Lower lobe of right lung (tissue), 2 donors: ENCODE measurements at regions not wholly inside any gene's neighbourhood (a gene's known extent, or its start where the extent isn't known, plus 50 kb on each side); places are given as distances from the start of the nearest gene placed in this dataset.

Experiments
- ATAC-seq, 2 donors: fragments of 200-7000 bp; cut with Tn5 transposase; one replicate each; pipeline ENCODE4 v1.9.1; 2020 to 2022; ENCODE audit warnings: mild to moderate bottlenecking in 2 of 2, moderate library complexity in 2 of 2
- DNase-seq: peaks from one replicate; pipeline ENCODE4 v3.0.0-alpha.2; 2020
- H3K27ac ChIP-seq: fragments of 200-600 bp; one replicate; pipeline ENCODE4 v1.8.0; 2022
- H3K27me3 ChIP-seq: fragments of 200-600 bp; one replicate; pipeline ENCODE4 v1.8.0; 2022; ENCODE audit warnings: low read depth
- H3K36me3 ChIP-seq: fragments of 200-600 bp; one replicate; pipeline ENCODE4 v1.8.0; 2022; ENCODE audit warnings: mild to moderate bottlenecking
- H3K4me1 ChIP-seq: fragments of 200-600 bp; one replicate; pipeline ENCODE4 v1.8.0; 2022
- H3K4me3 ChIP-seq: fragments of 200-600 bp; one replicate; pipeline ENCODE4 v1.8.0; 2022; ENCODE audit warnings: mild to moderate bottlenecking
- H3K9me3 ChIP-seq: fragments of 200-600 bp; one replicate; pipeline ENCODE4 v1.8.0; 2022
- CTCF ChIP-seq: fragments of 200-600 bp; IDR thresholded peaks from one replicate; pipeline ENCODE4 v1.8.0; 2022; ENCODE audit warnings: antibody characterized with exemption, mild to moderate bottlenecking
- intact Hi-C: fragments of 100-400 bp; cut with DNase I; formaldehyde crosslinking; loops from one replicate; pipeline ENCODE4 v1.11.0; 2022
- donor health status: DM: no; HTN: yes; CAD: no; lungs with severe emphysema.

GRCh38 chr21:35337573-35337972 lies 288.5 kb upstream of the RUNX1 start:
- TF ChIP-seq CTCF: no peak
- Histone ChIP-seq H3K4me3 (no peak overlapping the region), H3K4me1 (peaks cover 5% of the 10 kb centered on the region), H3K27me3 (no peaks in the 10 kb centered on the region), H3K9me3 (peaks cover 5% of the 10 kb centered on the region), H3K27ac (no peak overlapping the region), H3K36me3 (no peaks in the 10 kb centered on the region)
- intact Hi-C loops: no loop called here
- no peak for DNase-seq
- no peak for ATAC-seq

- no peak overlapping the region for H3K4me3 ChIP-seq
- intact Hi-C loops: no loop called here
- H3K27ac ChIP-seq: no peak overlapping the region
- peaks cover 5% of the 10 kb centered on the region for H3K9me3 ChIP-seq
- H3K36me3 ChIP-seq: no peaks in the 10 kb centered on the region
- TF ChIP-seq CTCF: no peak
- peaks cover 5% of the 10 kb centered on the region for H3K4me1 ChIP-seq
- no peak for DNase-seq
- no peak for ATAC-seq
- H3K27me3 ChIP-seq: no peaks in the 10 kb centered on the region
Measured at GRCh38 chr21:35336534-35336933, 287.4 kb upstream of the RUNX1 start.

- intact Hi-C loops: no loop called here
- H3K27me3 ChIP-seq: no peaks in the 10 kb centered on the region
- H3K4me1 ChIP-seq: peaks cover 5% of the 10 kb centered on the region
- H3K9me3 ChIP-seq: peaks cover 5% of the 10 kb centered on the region
- ATAC-seq (no peak), DNase-seq (no peak)
- H3K27ac ChIP-seq: no peak overlapping the region
- no peak for TF ChIP-seq CTCF
- H3K36me3 ChIP-seq: no peaks in the 10 kb centered on the region
- H3K4me3 ChIP-seq: no peak overlapping the region
Measured at GRCh38 chr21:35335951-35336446, 286.9 kb upstream of the RUNX1 start.

GRCh38 chr21:35333831-35334618 lies 284.9 kb upstream of the RUNX1 start:
- Histone ChIP-seq H3K27me3 (no peaks in the 10 kb centered on the region), H3K36me3 (no peaks in the 10 kb centered on the region), H3K4me1 (peaks cover 5% of the 10 kb centered on the region), H3K4me3 (no peak overlapping the region), H3K27ac (no peak overlapping the region), H3K9me3 (peaks cover 4% of the 10 kb centered on the region)
- DNase-seq: peak; percentile 61
- intact Hi-C loops: no loop called here
- no peak for TF ChIP-seq CTCF
- peak; percentile 33 to 70 for ATAC-seq

GRCh38 chr21:35332841-35333426 lies 283.8 kb upstream of the RUNX1 start:
- peaks cover 5% of the 10 kb centered on the region for H3K4me1 ChIP-seq
- no peak for TF ChIP-seq CTCF
- H3K36me3 ChIP-seq: no peaks in the 10 kb centered on the region
- H3K4me3 ChIP-seq: no peak overlapping the region
- H3K9me3 ChIP-seq: no peaks in the 10 kb centered on the region
- no peaks in the 10 kb centered on the region for H3K27me3 ChIP-seq
- intact Hi-C loops: no loop called here
- DNase-seq: no peak
- H3K27ac ChIP-seq: no peak overlapping the region
- ATAC-seq: no peak
